K562 (cell line): ENCODE measurements at regions not wholly inside any gene's neighbourhood (a gene's known extent, or its start where the extent isn't known, plus 50 kb on each side); places are given as distances from the start of the nearest gene placed in this dataset.

Source experiments
- CLOCK ChIP-seq: fragments of 250-450 bp; sonication (Bioruptor Pico); IDR thresholded peaks from 2 replicates; pipeline ENCODE4 v1.4.0; 2020; ENCODE audit warnings: mild to moderate bottlenecking, moderate library complexity, borderline replicate concordance
- CXXC5 ChIP-seq: fragments of 250-450 bp; sonication (Bioruptor Pico); IDR thresholded peaks from 2 replicates; pipeline ENCODE4 v1.8.0; 2022; ENCODE audit warnings: inconsistent platforms, mild to moderate bottlenecking, moderate library complexity
- DPF2 ChIP-seq: fragments of 450-650 bp; IDR thresholded peaks from 2 replicates; pipeline ENCODE4 v1.6.1; 2016
- FOSL1 ChIP-seq: fragments of 200-800 bp; sonication (Bioruptor generic); conservative IDR thresholded peaks from 2 replicates; pipeline ENCODE4 v1.6.1; 2016; ENCODE audit warnings: missing genetic modification characterization, missing compliant biosample characterization
- LARP7 ChIP-seq: fragments of 450-650 bp; IDR thresholded peaks from 2 replicates; pipeline ENCODE4 v1.6.1; 2016
- MAX ChIP-seq: sonication (generic); formaldehyde crosslinking; IDR thresholded peaks from 2 replicates; pipeline ENCODE4 v1.9.0; 2022; ENCODE audit warnings: mild to moderate bottlenecking, missing genetic modification reagents
- NR2C2 ChIP-seq, 2 experiments: fragments of 200-800 bp in 1 of 2; sonication (Bioruptor generic) in 1 of 2; sonication (generic) in 1 of 2; formaldehyde crosslinking in 1 of 2; IDR thresholded peaks; 2 replicates each; pipeline versions ENCODE4 v1.6.1 to v1.8.0; 2016 to 2022; ENCODE audit warnings: mild to moderate bottlenecking in 1 of 2, missing compliant biosample characterization in 1 of 2, missing genetic modification characterization in 1 of 2, missing genetic modification reagents in 1 of 2
- PKNOX1 ChIP-seq: fragments of 450-650 bp; IDR thresholded peaks from 2 replicates; pipeline ENCODE4 v1.6.1; 2016
- PPARD ChIP-seq: fragments of 250-450 bp; sonication (Bioruptor Pico); IDR thresholded peaks from 2 replicates; pipeline ENCODE4 v1.8.0; 2022; ENCODE audit warnings: inconsistent platforms, mild to moderate bottlenecking, moderate library complexity
- SMARCA4 ChIP-seq: fragments of 450-650 bp; IDR thresholded peaks from 2 replicates; pipeline ENCODE4 v1.6.1; 2016
- TFAP4 ChIP-seq: sonication (generic); formaldehyde crosslinking; IDR thresholded peaks from 2 replicates; pipeline ENCODE4 v1.8.0; 2022; ENCODE audit warnings: missing genetic modification reagents, mild to moderate bottlenecking, moderate library complexity, borderline replicate concordance
- ZNF318 ChIP-seq, 2 experiments: fragments of 450-650 bp; IDR thresholded peaks; 2 replicates each; pipeline ENCODE4 v1.6.1; 2016; ENCODE audit warnings: mild to moderate bottlenecking in 2 of 2, borderline replicate concordance in 1 of 2, low read depth in 1 of 2, moderate library complexity in 1 of 2

GRCh38 chr1:14334336-14335176 lies 263.9 kb upstream of the KAZN start (continued):
- TF ChIP-seq CLOCK (CRISPR knock-in tag), result no peak
- peak; percentile 71 for TF ChIP-seq PKNOX1
- 0 out of 2 replicates have a peak, but pooled peaks have one; percentile 23 for TF ChIP-seq MAX (CRISPR knock-in tag)
- peak; percentile 17; the same call in 1 of the 2 replicates for TF ChIP-seq CXXC5
- TF ChIP-seq PPARD, result no peak
- TF ChIP-seq TFAP4 (CRISPR knock-in tag), result peak; percentile 33; the same call in 1 of the 2 replicates
- peak; percentile 42; the same call in 1 of the 2 replicates for TF ChIP-seq LARP7
- TF ChIP-seq DPF2, result 0 out of 2 replicates have a peak, but pooled peaks have one; percentile 42
- TF ChIP-seq NR2C2 (CRISPR knock-in tag; IDR thresholded peaks at IDR 0.05), result no peak
- TF ChIP-seq NR2C2 (tag; IDR thresholded peaks at IDR 0.05), result peak; percentile 49; the same call in 1 of the 2 replicates
- TF ChIP-seq FOSL1 (tag), result peak; percentile 14; the same call in 1 of the 2 replicates
- peak in 1 of 2 experiments; percentile 57; a peak in 2 of 4 replicates for TF ChIP-seq ZNF318 (IDR thresholded peaks at IDR 0.05; ENCODE audit: borderline replicate concordance in 1 of 2, low read depth in 1 of 2)
- TF ChIP-seq SMARCA4, result peak; percentile 48; the same call in 1 of the 2 replicates
